Activated CD8-positive, alpha-beta T cell treated with anti-CD3 and anti-CD28 coated beads for 36 hours (primary cell): ENCODE measurements at regions not wholly inside any gene's neighbourhood (a gene's known extent, or its start where the extent isn't known, plus 50 kb on each side); places are given as distances from the start of the nearest gene placed in this dataset.
"Not testable (repeated sequence)": the region's sequence is repeated elsewhere in the genome, so short reads cannot be mapped to it uniquely, and the experiment has no call there.

ENCODE experiments used
- ATAC-seq: fragments of 200-7000 bp; cut with Tn5 transposase; one replicate; pipeline ENCODE4 v1.10.0; 2021; ENCODE audit warnings: mild to moderate bottlenecking, moderate library complexity
- CTCF ChIA-PET: fragments of 350-600 bp; sonication (Branson Sonifier 250); formaldehyde crosslinking; loops from one replicate; lab custom pipeline; 2021; ENCODE audit warnings: antibody characterized with exemption; lab: Charles Lee
- POLR2A ChIA-PET: fragments of 350-600 bp; sonication (Branson Sonifier 250); formaldehyde crosslinking; loops from one replicate; lab custom pipeline; 2021; ENCODE audit warnings: antibody characterized with exemption; lab: Charles Lee
- DNase-seq: peaks from one replicate; pipeline ENCODE4 v3.0.0-alpha.2; 2020
- H3K27ac Mint-ChIP-seq: one replicate; pipeline ENCODE4 v1.8.0; 2021; ENCODE audit warnings: mild to moderate bottlenecking, mixed read lengths
- H3K27me3 Mint-ChIP-seq: one replicate; pipeline ENCODE4 v1.8.0; 2021; ENCODE audit warnings: mixed read lengths
- H3K36me3 Mint-ChIP-seq: one replicate; pipeline ENCODE4 v1.8.0; 2021; ENCODE audit warnings: low read depth, mixed read lengths
- H3K4me1 Mint-ChIP-seq: one replicate; pipeline ENCODE4 v1.8.0; 2021; ENCODE audit warnings: low read depth, mixed read lengths
- H3K4me3 Mint-ChIP-seq: one replicate; pipeline ENCODE4 v1.8.0; 2021; ENCODE audit warnings: mild to moderate bottlenecking, moderate library complexity, mixed read lengths
- H3K9me3 Mint-ChIP-seq: one replicate; pipeline ENCODE4 v1.8.0; 2021; ENCODE audit warnings: mixed read lengths
- intact Hi-C: fragments of 100-400 bp; cut with micrococcal nuclease; formaldehyde crosslinking; loops from one replicate; pipeline ENCODE4 v1.10.0; 2022
- TF ChIP-seq, protein P1 (sequence below): fragments of 200-600 bp; IDR thresholded peaks from one replicate; pipeline ENCODE4 v1.8.0; 2022; ENCODE audit warnings: antibody characterized with exemption, mild to moderate bottlenecking

DNA sequence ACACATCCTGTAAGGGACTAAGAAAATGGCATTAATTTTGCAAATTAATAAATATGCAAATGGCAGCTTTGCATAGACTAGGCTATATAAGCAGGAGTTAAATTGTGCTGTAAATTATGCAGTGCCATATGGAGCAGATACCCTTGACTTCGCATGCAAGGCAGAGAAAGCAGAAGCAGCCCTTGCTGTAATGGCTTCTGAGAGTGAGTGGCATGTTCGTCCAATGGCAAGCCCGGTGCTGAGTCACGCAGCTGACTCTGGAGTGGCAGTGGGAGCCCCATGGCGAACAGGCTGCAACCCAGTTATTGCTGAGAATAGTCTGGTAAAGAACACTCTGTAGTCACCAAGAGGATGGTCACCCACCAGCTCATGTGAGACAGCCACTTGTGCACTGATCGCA is 1186.5 kb downstream of the TYW1 start:
- no peak overlapping the region for H3K4me3 Mint-ChIP-seq
- TF ChIP-seq, protein P1, sequence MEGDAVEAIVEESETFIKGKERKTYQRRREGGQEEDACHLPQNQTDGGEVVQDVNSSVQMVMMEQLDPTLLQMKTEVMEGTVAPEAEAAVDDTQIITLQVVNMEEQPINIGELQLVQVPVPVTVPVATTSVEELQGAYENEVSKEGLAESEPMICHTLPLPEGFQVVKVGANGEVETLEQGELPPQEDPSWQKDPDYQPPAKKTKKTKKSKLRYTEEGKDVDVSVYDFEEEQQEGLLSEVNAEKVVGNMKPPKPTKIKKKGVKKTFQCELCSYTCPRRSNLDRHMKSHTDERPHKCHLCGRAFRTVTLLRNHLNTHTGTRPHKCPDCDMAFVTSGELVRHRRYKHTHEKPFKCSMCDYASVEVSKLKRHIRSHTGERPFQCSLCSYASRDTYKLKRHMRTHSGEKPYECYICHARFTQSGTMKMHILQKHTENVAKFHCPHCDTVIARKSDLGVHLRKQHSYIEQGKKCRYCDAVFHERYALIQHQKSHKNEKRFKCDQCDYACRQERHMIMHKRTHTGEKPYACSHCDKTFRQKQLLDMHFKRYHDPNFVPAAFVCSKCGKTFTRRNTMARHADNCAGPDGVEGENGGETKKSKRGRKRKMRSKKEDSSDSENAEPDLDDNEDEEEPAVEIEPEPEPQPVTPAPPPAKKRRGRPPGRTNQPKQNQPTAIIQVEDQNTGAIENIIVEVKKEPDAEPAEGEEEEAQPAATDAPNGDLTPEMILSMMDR = no peak
- H3K27me3 Mint-ChIP-seq = no peaks in the 10 kb centered on the region
- intact Hi-C loops = no loop called here
- H3K27ac Mint-ChIP-seq = no peak overlapping the region
- H3K36me3 Mint-ChIP-seq = no peaks in the 10 kb centered on the region
- CTCF ChIA-PET = no interaction called here
- no peak for ATAC-seq
- DNase-seq = no peak
- peaks cover 12% of the 10 kb centered on the region for H3K9me3 Mint-ChIP-seq
- POLR2A ChIA-PET = no interaction called here
- H3K4me1 Mint-ChIP-seq = no peaks in the 10 kb centered on the region

DNA sequence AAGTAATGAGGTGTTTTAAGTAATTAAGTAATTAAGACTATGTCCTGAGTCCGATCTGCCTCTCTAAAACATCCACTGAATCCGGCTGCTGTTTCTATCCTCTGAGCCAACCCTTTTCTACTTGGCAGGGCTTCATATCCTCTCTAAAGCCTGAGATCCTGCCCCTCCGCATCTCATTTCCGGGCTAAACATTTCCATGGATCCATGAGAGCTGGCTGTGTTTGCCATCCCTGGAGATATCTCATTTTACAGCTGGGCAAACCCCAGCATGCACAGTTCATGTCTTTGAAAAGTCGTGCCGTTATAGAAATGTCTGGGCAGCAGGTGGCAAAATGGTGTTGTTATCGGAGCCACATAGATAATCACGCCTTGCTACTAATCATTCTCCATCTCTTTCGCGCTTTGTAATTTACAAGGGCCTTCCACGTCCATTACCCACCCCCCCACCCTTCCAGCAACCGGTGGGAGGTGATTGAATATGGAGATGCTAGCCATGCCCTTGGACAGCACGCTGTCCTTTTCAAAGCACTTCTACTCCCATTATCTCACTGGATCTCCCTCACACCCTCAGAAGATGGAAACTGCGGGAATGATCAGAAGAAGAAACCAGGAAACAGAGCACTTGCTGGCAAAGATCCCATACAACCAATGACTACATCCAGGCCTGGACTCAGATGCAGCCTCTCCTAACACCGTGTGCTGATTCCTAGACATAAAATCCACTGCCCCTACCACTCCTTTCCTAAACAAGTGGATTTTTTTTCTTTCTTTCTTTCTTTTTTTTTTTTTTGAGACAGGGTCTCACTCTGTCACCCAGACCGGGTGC is 1189.2 kb downstream of the TYW1 start:
- DNase-seq = no peak
- ChIA-PET POLR2A (no interaction called here), CTCF (no interaction called here)
- no peak overlapping the region for H3K4me3 Mint-ChIP-seq
- H3K36me3 Mint-ChIP-seq = no peaks in the 10 kb centered on the region
- ATAC-seq = no peak
- intact Hi-C loops = no loop called here
- no peaks in the 10 kb centered on the region for H3K27me3 Mint-ChIP-seq
- H3K9me3 Mint-ChIP-seq = peaks cover 12% of the 10 kb centered on the region
- TF ChIP-seq, protein P1 = no peak
- H3K27ac Mint-ChIP-seq = no peak overlapping the region
- H3K4me1 Mint-ChIP-seq = no peaks in the 10 kb centered on the region

DNA sequence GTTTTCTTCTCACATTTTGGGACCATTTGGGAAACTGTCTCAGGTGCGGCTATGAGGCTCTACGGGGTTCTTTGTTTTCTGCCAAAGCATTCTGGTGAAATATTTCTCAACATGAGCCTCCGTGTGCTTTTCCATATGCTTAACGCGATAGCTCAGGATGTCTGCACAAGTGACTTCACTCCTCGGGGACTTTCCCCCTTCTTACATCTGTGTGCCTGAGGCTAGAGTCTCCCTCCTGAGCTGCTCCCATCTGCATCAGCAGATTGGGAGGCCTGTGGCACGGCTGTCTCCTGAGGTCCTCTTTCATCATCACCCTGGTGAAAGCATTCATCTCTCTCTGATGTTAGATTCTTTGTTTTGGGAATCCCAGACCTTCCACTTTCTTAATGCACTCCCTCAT is 1190.9 kb downstream of the TYW1 start:
- Mint-ChIP-seq H3K9me3 (peaks cover 9% of the 10 kb centered on the region), H3K27ac (no peak overlapping the region), H3K36me3 (no peaks in the 10 kb centered on the region), H3K27me3 (no peaks in the 10 kb centered on the region), H3K4me3 (no peak overlapping the region), H3K4me1 (no peaks in the 10 kb centered on the region)
- ATAC-seq = no peak
- ChIA-PET POLR2A (no interaction called here), CTCF (no interaction called here)
- TF ChIP-seq, protein P1 = no peak
- DNase-seq = no peak
- intact Hi-C loops = no loop called here

DNA sequence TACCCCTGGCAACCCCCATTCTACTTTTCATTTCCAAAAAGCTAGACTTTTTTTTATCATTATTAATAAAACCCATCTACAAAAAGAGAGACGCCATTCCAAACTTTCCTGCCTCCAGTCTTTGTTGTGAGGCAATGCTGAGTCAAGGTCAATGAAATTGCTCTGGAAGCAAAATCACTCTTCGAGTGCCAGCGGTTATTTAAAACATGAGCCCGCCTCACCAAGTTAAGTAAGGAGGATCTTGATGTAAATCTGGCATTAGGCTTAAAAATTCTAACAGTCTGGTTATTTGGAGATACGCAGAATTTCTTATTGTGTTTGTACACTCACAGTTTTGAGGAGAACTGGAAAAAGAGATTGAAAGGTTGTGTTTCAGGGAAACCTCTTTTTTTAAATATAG is 1196.3 kb downstream of the TYW1 start:
- no peak for DNase-seq
- Mint-ChIP-seq H3K4me1 (no peaks in the 10 kb centered on the region), H3K27me3 (no peaks in the 10 kb centered on the region), H3K4me3 (no peak overlapping the region), H3K36me3 (no peaks in the 10 kb centered on the region), H3K27ac (no peak overlapping the region), H3K9me3 (peaks cover 4% of the 10 kb centered on the region)
- TF ChIP-seq, protein P1 = no peak
- POLR2A ChIA-PET = no interaction called here
- CTCF ChIA-PET = no interaction called here
- no peak for ATAC-seq
- intact Hi-C loops = no loop called here

DNA sequence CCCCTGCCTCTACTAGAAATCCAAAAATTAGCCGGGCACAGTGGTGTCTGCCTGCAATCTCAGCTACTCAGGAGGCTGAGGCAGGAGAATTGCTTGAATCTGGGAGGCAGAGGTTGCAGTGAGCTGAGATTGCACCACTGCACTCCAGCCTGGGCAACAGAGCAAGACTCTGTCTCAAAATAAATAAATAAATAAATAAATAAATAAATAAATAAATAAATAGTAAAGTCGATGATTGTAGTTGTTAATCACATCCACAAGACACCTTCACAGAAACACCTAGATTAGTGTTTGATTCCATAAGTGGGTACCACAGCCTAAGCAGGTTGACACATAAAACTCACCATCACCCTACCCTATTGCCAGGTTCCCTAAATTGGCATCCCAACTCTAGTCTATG is 1199.0 kb downstream of the TYW1 start:
- H3K36me3 Mint-ChIP-seq, H3K27ac Mint-ChIP-seq, intact Hi-C loops, CTCF ChIA-PET, H3K4me3 Mint-ChIP-seq, H3K9me3 Mint-ChIP-seq, H3K4me1 Mint-ChIP-seq, H3K27me3 Mint-ChIP-seq, ATAC-seq, DNase-seq: not testable (repeated sequence)
- POLR2A ChIA-PET = interaction anchor here (0.7 kb wide), 1 partner anchor 184 kb away, joined by 3 read pairs; no protein-coding TSS in a partner anchor
